Right atrium auricular region (tissue), 2 donors: ENCODE measurements at regions not wholly inside any gene's neighbourhood (a gene's known extent, or its start where the extent isn't known, plus 50 kb on each side); places are given as distances from the start of the nearest gene placed in this dataset.

Experiments used
- DNase-seq: peaks from one replicate; pipeline ENCODE4 v3.0.0-alpha.2; 2019; ENCODE audit warnings: low spot score
- H3K27ac ChIP-seq, 2 donors: fragments of 200-600 bp; sonication (generic); 1 replicate in 1 of 2; 2 replicates in 1 of 2; pipeline ENCODE4 v1.5.1; 2016 to 2019
- H3K27me3 ChIP-seq, 2 donors: fragments of 200-600 bp; sonication (generic); one replicate each; pipeline versions ENCODE4 v1.5.1 to v1.6.0; 2017 to 2019
- H3K36me3 ChIP-seq: fragments of 200-600 bp; sonication (generic); one replicate; pipeline ENCODE4 v1.5.1; 2016
- H3K4me1 ChIP-seq, 2 donors: fragments of 200-600 bp; sonication (generic); one replicate each; pipeline versions ENCODE4 v1.5.1 to v1.6.0; 2017 to 2019
- H3K4me3 ChIP-seq, 2 donors: fragments of 200-600 bp; sonication (generic); 1 replicate in 1 of 2; 2 replicates in 1 of 2; pipeline ENCODE4 v1.5.1; 2017 to 2019; ENCODE audit warnings: mild to moderate bottlenecking in 1 of 2, moderate library complexity in 1 of 2
- H3K9me3 ChIP-seq, 2 donors: fragments of 200-600 bp; sonication (generic); one replicate each; pipeline ENCODE4 v1.5.1; 2019
- TF ChIP-seq, protein P1 (sequence below), 2 donors: fragments of 200-600 bp; sonication (generic); IDR thresholded peaks; one replicate each; pipeline ENCODE4 v1.5.1; 2019; ENCODE audit warnings: antibody characterized with exemption in 2 of 2

DNA sequence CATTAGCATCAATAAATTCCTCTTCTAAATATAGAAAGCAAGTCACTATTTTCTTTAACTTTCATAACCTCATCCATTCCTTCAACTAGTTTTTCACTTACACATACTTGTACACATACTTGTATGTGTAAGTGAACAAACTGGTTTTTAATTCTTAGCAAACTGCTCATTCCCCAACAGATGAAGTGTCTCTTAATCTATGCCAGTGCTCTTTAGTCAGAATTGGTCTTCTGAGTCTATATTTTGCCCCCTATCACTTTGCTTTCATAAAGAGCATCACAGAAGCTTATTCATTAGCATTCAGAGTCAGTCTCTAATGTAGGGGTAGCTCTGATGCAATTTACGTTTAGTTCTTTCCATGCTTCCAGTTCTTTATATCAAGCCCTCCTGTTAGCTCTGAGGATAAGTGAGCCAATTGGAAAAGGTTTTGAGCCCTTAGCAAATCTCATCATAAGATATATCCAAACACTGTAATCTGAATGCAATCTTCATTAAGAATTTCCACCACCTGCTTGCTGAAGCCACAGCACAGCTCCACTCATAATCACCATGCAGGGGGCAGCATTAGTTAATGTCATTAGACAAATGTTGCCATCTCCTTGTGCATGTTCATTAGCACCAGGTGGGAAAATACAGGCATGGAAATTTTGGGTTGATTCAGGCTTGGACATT, 178.5 kb upstream of the SLC24A2 start:
- TF ChIP-seq, protein P1, sequence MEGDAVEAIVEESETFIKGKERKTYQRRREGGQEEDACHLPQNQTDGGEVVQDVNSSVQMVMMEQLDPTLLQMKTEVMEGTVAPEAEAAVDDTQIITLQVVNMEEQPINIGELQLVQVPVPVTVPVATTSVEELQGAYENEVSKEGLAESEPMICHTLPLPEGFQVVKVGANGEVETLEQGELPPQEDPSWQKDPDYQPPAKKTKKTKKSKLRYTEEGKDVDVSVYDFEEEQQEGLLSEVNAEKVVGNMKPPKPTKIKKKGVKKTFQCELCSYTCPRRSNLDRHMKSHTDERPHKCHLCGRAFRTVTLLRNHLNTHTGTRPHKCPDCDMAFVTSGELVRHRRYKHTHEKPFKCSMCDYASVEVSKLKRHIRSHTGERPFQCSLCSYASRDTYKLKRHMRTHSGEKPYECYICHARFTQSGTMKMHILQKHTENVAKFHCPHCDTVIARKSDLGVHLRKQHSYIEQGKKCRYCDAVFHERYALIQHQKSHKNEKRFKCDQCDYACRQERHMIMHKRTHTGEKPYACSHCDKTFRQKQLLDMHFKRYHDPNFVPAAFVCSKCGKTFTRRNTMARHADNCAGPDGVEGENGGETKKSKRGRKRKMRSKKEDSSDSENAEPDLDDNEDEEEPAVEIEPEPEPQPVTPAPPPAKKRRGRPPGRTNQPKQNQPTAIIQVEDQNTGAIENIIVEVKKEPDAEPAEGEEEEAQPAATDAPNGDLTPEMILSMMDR (IDR thresholded peaks at IDR 0.05) = no peak
- no peak for DNase-seq
- Histone ChIP-seq H3K27ac (no peak overlapping the region), H3K27me3 (no peaks in the 10 kb centered on the region), H3K36me3 (no peaks in the 10 kb centered on the region), H3K9me3 (no peaks in the 10 kb centered on the region), H3K4me3 (no peak overlapping the region), H3K4me1 (no peaks in the 10 kb centered on the region)

DNA sequence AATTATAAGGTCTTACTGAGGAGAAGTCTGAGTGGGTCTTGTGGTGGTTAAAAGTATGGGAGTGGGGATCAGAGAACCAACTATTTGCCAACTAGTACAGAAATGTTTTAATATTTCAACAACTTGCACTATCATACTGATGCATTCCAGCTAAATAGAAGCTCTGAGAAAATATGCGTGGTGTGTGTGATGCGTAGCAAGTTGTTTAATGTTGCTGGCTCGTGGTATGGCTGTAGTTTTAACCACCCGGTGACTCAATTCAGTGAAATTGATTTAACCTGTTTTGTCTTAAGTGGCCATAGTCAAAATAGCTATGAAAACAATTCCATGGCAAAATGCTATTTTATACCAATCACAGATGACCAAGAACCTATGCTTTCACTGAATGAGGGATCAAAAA, 176.5 kb upstream of the SLC24A2 start:
- H3K9me3 ChIP-seq = no peaks in the 10 kb centered on the region

DNA sequence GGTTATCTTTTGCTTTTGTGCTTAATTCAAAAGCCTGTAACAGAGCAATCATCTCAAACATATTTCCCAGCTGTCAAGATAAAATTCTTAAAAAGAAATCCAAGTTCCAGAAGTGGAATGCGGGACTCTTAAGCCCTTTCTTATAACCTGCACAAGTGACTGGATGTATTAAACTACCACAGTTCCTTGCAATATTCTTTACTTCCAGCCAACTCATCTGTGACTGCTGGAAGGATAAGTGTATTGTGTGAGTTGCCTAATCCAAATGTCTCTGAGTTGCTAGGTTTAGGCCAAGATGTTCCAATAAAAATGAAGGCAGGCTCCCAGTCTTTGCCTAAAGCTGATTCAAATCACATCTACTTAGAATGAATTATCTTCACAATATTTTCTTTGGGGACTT, 159.2 kb upstream of the SLC24A2 start:
- Histone ChIP-seq H3K9me3 (peaks cover 0 to 3% of the 10 kb centered on the region in 2 donors), H3K36me3 (no peaks in the 10 kb centered on the region), H3K4me1 (no peaks in the 10 kb centered on the region), H3K27ac (no peak overlapping the region), H3K4me3 (no peak overlapping the region), H3K27me3 (no peaks in the 10 kb centered on the region)
- DNase-seq = no peak
- TF ChIP-seq, protein P1 (IDR thresholded peaks at IDR 0.05) = no peak

More for the DNA sequence above, 176.5 kb upstream of the SLC24A2 start:
- no peak overlapping the region for H3K27ac ChIP-seq
- TF ChIP-seq, protein P1 (IDR thresholded peaks at IDR 0.05) = no peak
- H3K36me3 ChIP-seq = no peaks in the 10 kb centered on the region
- no peak overlapping the region for H3K4me3 ChIP-seq
- no peaks in the 10 kb centered on the region for H3K27me3 ChIP-seq
- H3K4me1 ChIP-seq = no peaks in the 10 kb centered on the region
- no peak for DNase-seq

DNA sequence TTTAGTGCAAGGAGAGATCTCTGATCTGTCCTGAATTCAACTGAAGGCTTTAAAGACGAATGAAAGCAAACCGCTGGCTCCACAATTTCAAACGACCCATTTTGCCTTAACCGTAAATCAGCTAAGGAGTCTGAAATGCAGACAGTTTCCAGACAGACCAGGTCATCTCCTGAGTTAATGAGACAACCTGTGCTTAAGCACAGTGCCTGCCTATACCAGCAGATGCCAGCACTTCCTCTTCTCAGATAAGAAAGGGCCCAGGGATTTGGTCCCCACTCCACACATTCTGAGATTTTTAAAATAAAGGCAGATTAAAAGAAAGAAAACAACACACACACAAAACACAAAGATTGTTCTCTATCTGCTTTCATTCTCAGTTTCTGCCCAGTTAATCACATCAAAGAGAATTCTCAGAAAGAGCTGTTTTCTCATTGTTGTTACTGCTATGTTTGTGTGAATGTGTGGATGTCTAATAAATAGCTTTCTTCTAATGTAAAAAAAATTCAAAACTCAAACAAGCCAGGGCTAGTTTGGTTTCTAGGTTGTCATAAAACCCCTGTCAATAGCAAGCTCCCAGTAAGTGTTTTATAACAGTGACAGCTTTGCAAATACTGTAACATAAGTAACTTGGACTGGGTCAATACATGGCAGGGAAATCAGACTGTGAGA, 157.7 kb upstream of the SLC24A2 start:
- H3K27me3 ChIP-seq = no peaks in the 10 kb centered on the region
- H3K27ac ChIP-seq = no peak overlapping the region
- no peaks in the 10 kb centered on the region for H3K4me1 ChIP-seq
- no peaks in the 10 kb centered on the region for H3K9me3 ChIP-seq
- no peaks in the 10 kb centered on the region for H3K36me3 ChIP-seq
- H3K4me3 ChIP-seq = no peak overlapping the region
- DNase-seq = no peak
- TF ChIP-seq, protein P1 (IDR thresholded peaks at IDR 0.05) = no peak

DNA sequence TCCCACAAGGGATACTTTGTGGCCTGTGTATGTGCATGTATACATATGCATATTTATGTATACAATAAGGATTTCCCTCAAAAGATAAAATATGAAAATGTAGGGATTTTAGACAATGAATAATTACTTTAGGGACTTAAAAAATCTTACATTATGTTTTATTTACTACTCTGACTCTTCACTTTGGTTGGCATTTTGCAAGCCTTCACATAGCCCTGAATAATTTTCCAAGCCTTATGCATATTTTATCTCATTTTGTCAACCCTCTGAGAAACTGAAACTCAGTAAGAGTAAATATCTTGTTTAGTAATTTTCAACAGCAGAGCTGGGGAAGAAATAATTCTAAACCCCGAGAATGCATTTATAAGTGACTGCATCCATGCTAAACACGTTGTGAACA, 153.0 kb upstream of the SLC24A2 start:
- H3K27me3 ChIP-seq = no peaks in the 10 kb centered on the region
- H3K9me3 ChIP-seq = no peaks in the 10 kb centered on the region
- H3K36me3 ChIP-seq = no peaks in the 10 kb centered on the region
- H3K27ac ChIP-seq = no peak overlapping the region
- H3K4me1 ChIP-seq = no peaks in the 10 kb centered on the region
- no peak overlapping the region for H3K4me3 ChIP-seq
- no peak for DNase-seq
- TF ChIP-seq, protein P1 (IDR thresholded peaks at IDR 0.05) = no peak
